ENCODE measurements at regions not wholly inside any gene's neighbourhood (a gene's known extent, or its start where the extent isn't known, plus 50 kb on each side); places are given as distances from the start of the nearest gene placed in this dataset.

DNA sequence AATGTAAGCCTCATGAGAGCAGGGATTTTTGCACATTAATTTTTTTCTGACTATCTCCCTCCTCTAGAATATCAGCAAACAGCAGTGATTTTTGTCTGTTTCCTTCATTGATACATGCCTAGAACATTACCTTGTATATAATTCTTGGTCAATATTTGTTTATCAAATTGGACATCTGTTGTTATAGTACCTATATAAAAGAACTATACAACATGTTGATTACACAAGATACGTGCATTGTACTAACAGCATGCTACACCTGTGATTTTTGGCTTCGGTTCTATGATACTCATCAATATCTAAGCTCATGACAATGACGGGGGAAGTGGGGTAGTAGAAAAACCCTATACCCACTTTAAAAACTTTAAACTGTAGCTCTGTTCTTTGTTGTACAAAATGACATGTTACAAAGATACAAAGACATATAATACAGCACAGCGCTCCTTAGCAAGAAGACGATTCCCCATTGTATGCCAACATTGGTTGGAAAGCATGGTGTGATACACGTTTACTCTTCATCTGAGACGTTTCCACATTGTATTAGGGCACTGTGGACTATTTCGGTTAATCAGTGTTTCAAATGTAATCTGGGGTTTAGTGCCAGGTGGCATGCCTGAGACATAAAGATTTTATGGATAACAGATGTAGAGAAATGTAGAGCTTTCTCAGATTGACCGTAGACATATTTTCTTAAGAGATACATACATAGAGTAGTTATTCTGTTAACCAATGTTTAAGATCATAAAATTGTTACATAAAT lies 70.5 kb upstream of the FOXP2 start:
- TF ChIP-seq, protein P1, sequence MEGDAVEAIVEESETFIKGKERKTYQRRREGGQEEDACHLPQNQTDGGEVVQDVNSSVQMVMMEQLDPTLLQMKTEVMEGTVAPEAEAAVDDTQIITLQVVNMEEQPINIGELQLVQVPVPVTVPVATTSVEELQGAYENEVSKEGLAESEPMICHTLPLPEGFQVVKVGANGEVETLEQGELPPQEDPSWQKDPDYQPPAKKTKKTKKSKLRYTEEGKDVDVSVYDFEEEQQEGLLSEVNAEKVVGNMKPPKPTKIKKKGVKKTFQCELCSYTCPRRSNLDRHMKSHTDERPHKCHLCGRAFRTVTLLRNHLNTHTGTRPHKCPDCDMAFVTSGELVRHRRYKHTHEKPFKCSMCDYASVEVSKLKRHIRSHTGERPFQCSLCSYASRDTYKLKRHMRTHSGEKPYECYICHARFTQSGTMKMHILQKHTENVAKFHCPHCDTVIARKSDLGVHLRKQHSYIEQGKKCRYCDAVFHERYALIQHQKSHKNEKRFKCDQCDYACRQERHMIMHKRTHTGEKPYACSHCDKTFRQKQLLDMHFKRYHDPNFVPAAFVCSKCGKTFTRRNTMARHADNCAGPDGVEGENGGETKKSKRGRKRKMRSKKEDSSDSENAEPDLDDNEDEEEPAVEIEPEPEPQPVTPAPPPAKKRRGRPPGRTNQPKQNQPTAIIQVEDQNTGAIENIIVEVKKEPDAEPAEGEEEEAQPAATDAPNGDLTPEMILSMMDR (IDR thresholded peaks at IDR 0.05), result no peak
- TF ChIP-seq POLR2A (IDR thresholded peaks at IDR 0.05) (no peak), POLR2AphosphoS5 (IDR thresholded peaks at IDR 0.05) (no peak)
